ENCODE measurements at regions not wholly inside any gene's neighbourhood (a gene's known extent, or its start where the extent isn't known, plus 50 kb on each side); places are given as distances from the start of the nearest gene placed in this dataset.

DNA sequence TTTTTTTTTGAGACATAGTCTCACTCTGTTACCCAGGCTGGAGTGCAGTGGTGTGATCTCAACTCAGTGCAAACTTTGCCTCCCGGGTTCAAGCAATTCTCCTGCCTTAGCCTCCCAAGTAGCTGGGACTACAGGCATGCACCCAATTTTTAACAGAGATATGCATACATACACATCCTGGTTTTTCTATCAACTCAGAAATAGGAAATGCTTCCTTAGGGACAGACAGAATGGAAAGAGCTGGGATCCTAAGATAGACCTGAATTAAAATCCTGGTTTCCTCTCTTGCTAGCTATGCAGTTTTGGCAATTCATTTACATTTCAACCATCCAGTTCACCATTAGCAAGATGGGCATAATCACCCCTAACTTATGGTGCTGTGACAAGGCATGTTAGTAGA is 347.5 kb downstream of the GPAM start:
- intact Hi-C loops (cut with micrococcal nuclease): no loop called here
- Mint-ChIP-seq H3K36me3 (ENCODE audit: low read depth) (no peaks in the 10 kb centered on the region), H3K27me3 (ENCODE audit: insufficient read depth) (no peaks in the 10 kb centered on the region), H3K27ac (no peak overlapping the region), H3K4me3 (no peak overlapping the region), H3K9me3 (no peaks in the 10 kb centered on the region), H3K4me1 (ENCODE audit: low read depth) (no peaks in the 10 kb centered on the region)
- DNase-seq (ENCODE audit: low spot score): no peak

GRCh38 chr10:111836571-111836970 is 347.0 kb downstream of the GPAM start:
- Mint-ChIP-seq H3K9me3 (no peaks in the 10 kb centered on the region), H3K27ac (no peak overlapping the region), H3K36me3 (ENCODE audit: low read depth) (no peaks in the 10 kb centered on the region), H3K4me1 (ENCODE audit: low read depth) (no peaks in the 10 kb centered on the region), H3K27me3 (ENCODE audit: insufficient read depth) (no peaks in the 10 kb centered on the region), H3K4me3 (no peak overlapping the region)
- no peak for DNase-seq (ENCODE audit: low spot score)
- intact Hi-C loops (cut with micrococcal nuclease): no loop called here

DNA sequence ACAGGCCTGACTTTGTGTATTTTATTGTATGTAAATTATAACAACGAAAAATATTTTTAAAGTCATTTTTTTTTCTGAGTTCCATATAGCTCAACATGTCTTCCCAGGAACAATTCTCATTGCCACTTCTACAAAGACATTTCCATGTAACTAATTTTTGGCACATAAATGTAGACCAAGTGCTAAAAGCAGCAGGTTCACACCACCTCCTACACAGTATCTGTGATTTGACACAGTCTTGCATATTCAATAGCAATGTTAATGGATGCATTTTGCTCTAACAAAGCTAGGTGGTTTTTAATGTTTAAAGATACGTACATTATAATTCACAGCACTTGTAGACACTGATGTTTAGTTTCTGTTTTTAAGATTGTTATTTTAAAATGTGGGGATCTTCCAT is 346.5 kb downstream of the GPAM start:
- Mint-ChIP-seq H3K27ac (no peak overlapping the region), H3K4me1 (ENCODE audit: low read depth) (no peaks in the 10 kb centered on the region), H3K4me3 (no peak overlapping the region), H3K9me3 (no peaks in the 10 kb centered on the region), H3K36me3 (ENCODE audit: low read depth) (no peaks in the 10 kb centered on the region), H3K27me3 (ENCODE audit: insufficient read depth) (no peaks in the 10 kb centered on the region)
- intact Hi-C loops (cut with micrococcal nuclease): no loop called here
- DNase-seq (ENCODE audit: low spot score): no peak

DNA sequence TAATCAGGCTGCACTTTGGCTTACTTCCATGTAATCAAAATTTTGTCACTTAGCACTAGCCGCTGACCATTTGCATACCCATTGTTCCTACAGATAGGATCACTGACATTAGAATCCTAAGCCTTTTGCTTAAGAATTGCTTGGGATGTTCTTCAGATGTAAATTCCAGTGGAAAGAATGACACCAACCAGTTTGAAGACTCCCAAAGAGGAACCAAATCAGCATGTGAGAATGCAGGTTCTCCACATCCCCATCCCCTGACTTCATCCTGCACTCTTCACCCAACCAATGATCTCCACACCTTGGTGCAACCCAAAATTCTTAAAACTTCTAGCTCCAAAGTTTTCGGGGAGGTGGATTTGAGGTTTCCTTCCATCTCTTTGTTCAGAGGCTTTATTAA is 345.6 kb downstream of the GPAM start:
- no peak for DNase-seq (ENCODE audit: low spot score)
- no peaks in the 10 kb centered on the region for H3K36me3 Mint-ChIP-seq (ENCODE audit: low read depth)
- H3K4me1 Mint-ChIP-seq (ENCODE audit: low read depth): no peaks in the 10 kb centered on the region
- no peak overlapping the region for H3K4me3 Mint-ChIP-seq
- H3K9me3 Mint-ChIP-seq: no peaks in the 10 kb centered on the region
- H3K27me3 Mint-ChIP-seq (ENCODE audit: insufficient read depth): no peaks in the 10 kb centered on the region
- H3K27ac Mint-ChIP-seq: no peak overlapping the region
- intact Hi-C loops (cut with micrococcal nuclease): no loop called here

DNA sequence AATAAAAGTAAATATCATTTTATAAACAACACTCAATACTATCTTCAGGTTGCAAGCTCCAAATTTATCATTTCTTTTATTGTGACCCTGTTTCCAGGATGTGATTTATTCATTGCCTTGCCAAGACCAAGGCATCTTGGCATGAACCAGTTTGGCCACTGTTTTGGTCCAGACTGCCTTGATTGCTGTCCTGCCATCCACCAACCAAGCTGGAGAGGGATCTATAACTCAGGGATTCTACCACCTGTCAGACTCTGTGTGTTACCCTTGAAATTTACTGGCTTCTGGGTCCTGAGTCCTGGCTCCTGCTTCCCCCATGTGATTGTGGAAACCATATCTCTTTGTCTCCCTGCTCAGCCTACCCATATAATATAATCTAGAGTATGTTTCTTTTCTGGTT is 343.0 kb downstream of the GPAM start:
- Mint-ChIP-seq H3K36me3 (ENCODE audit: low read depth) (no peaks in the 10 kb centered on the region), H3K9me3 (no peaks in the 10 kb centered on the region), H3K4me1 (ENCODE audit: low read depth) (no peaks in the 10 kb centered on the region), H3K4me3 (no peak overlapping the region), H3K27ac (no peak overlapping the region), H3K27me3 (ENCODE audit: insufficient read depth) (no peaks in the 10 kb centered on the region)
- intact Hi-C loops (cut with micrococcal nuclease): no loop called here
- DNase-seq (ENCODE audit: low spot score): no peak

GRCh38 chr10:111852801-111853200 is 330.8 kb downstream of the GPAM start:
- intact Hi-C loops (cut with micrococcal nuclease): no loop called here
- DNase-seq (ENCODE audit: low spot score): no peak
- H3K36me3 Mint-ChIP-seq (ENCODE audit: low read depth): no peaks in the 10 kb centered on the region
- no peaks in the 10 kb centered on the region for H3K27me3 Mint-ChIP-seq (ENCODE audit: insufficient read depth)
- H3K4me3 Mint-ChIP-seq: no peak overlapping the region
- H3K27ac Mint-ChIP-seq: no peak overlapping the region
- H3K9me3 Mint-ChIP-seq: peaks cover 5% of the 10 kb centered on the region
- H3K4me1 Mint-ChIP-seq (ENCODE audit: low read depth): no peaks in the 10 kb centered on the region

DNA sequence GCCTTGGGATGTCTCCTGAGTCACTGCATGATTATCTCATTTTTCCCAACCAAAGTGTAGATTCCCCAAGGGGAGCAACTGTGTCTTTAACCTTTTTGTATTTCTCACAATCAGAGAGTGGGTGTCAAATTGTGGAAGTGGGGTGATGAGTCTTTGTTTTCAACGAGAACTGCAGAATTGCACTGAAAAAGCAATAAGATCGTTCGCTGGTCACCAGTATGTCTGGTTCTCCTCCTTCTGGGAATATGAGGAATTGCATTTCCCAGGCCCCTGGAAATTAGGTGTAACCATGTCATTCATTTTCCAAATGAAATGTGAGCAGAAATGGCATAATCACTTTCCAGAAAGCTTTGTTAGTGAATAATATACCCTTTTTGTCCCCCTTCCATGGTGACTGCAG is 326.9 kb downstream of the GPAM start:
- H3K36me3 Mint-ChIP-seq (ENCODE audit: low read depth): no peaks in the 10 kb centered on the region
- H3K4me1 Mint-ChIP-seq (ENCODE audit: low read depth): no peaks in the 10 kb centered on the region
- no peak overlapping the region for H3K4me3 Mint-ChIP-seq
- DNase-seq (ENCODE audit: low spot score): no peak
- intact Hi-C loops (cut with micrococcal nuclease): no loop called here
- no peak overlapping the region for H3K27ac Mint-ChIP-seq
- H3K27me3 Mint-ChIP-seq (ENCODE audit: insufficient read depth): no peaks in the 10 kb centered on the region
- H3K9me3 Mint-ChIP-seq: peaks cover 3% of the 10 kb centered on the region

DNA sequence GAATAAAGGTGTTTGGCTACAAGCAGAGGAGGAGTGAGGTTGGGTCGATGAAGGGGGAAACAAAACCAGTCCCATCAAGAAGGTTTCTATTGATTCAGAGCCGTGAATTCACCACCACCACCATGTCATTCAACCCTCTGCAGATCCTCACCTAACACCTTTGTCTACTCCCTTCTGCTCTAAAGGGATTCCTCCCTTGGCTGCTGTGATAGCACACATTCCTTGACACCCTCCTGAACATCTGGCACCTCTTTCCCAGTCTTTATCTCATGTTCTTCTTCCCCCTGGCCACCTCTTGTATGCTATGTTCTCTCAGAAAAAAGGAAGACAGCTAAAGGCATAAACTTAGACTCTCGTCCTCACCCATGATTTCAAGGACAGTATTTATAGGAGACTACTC is 318.0 kb downstream of the GPAM start:
- no peak overlapping the region for H3K4me3 Mint-ChIP-seq
- DNase-seq (ENCODE audit: low spot score): no peak
- H3K27ac Mint-ChIP-seq: no peak overlapping the region
- H3K9me3 Mint-ChIP-seq: no peaks in the 10 kb centered on the region
- no peaks in the 10 kb centered on the region for H3K4me1 Mint-ChIP-seq (ENCODE audit: low read depth)
- intact Hi-C loops (cut with micrococcal nuclease): no loop called here
- H3K36me3 Mint-ChIP-seq (ENCODE audit: low read depth): no peaks in the 10 kb centered on the region
- no peaks in the 10 kb centered on the region for H3K27me3 Mint-ChIP-seq (ENCODE audit: insufficient read depth)

- H3K4me3 Mint-ChIP-seq: no peak overlapping the region
- no peaks in the 10 kb centered on the region for H3K9me3 Mint-ChIP-seq
- no peak for DNase-seq (ENCODE audit: low spot score)
- H3K36me3 Mint-ChIP-seq (ENCODE audit: low read depth): no peaks in the 10 kb centered on the region
- no peak overlapping the region for H3K27ac Mint-ChIP-seq
- intact Hi-C loops (cut with micrococcal nuclease): no loop called here
- no peaks in the 10 kb centered on the region for H3K27me3 Mint-ChIP-seq (ENCODE audit: insufficient read depth)
- no peaks in the 10 kb centered on the region for H3K4me1 Mint-ChIP-seq (ENCODE audit: low read depth)
Measured at GRCh38 chr10:111871458-111871857, 312.1 kb downstream of the GPAM start.

DNA sequence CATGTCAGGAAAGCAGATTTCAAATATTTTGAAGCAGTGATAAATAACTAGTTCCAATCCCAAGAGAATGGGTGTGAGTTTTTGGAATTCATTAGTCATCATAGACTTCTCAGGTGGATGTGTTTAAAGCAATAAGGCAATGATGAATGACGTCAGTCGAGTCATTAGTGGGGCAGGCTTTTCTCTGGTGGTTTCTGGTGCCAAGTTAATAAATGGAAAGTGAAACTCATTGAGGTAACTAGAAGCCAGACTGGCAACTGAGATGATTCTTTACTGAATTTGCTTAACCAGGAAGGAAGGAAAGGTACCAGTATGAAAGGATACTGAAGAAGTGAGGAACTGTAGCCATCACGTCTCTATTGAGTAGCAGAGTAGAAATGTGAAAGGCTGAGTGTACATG is 311.0 kb downstream of the GPAM start:
- Mint-ChIP-seq H3K36me3 (ENCODE audit: low read depth) (no peaks in the 10 kb centered on the region), H3K4me3 (no peak overlapping the region), H3K27ac (no peak overlapping the region), H3K9me3 (no peaks in the 10 kb centered on the region), H3K4me1 (ENCODE audit: low read depth) (no peaks in the 10 kb centered on the region), H3K27me3 (ENCODE audit: insufficient read depth) (no peaks in the 10 kb centered on the region)
- DNase-seq (ENCODE audit: low spot score): no peak
- intact Hi-C loops (cut with micrococcal nuclease): no loop called here

- no peaks in the 10 kb centered on the region for H3K4me1 Mint-ChIP-seq (ENCODE audit: low read depth)
- intact Hi-C loops (cut with micrococcal nuclease): no loop called here
Measured at GRCh38 chr10:111873041-111873440, 310.5 kb downstream of the GPAM start.

DNA sequence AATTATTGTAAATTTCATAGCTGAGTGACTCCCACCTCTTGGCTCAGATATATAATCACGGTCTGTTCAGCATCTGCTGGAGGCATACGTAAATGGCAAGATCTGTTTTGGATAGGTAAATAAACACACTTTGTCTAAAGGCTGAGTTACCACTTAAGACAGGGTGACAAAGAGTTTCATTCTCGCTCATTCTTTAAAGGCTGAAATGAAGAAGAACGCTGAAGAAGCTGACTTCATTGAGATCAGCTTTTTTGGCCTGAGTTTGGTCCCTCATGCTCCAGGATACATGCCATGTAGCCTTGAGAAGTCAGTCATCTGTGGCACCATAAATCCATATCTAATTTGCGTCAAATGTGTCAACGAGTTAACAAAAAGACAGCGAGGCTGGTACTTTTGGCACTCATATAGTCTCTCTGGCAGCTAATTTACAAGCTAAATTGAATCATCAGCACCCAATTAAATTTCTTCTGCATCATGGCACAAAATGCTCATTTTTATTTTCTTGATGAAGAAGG is 309.9 kb downstream of the GPAM start:
- Mint-ChIP-seq H3K27ac (no peak overlapping the region), H3K9me3 (peaks cover 4% of the 10 kb centered on the region), H3K27me3 (ENCODE audit: insufficient read depth) (no peaks in the 10 kb centered on the region), H3K4me1 (ENCODE audit: low read depth) (no peaks in the 10 kb centered on the region), H3K36me3 (ENCODE audit: low read depth) (no peaks in the 10 kb centered on the region), H3K4me3 (no peak overlapping the region)
- intact Hi-C loops (cut with micrococcal nuclease): no loop called here
- no peak for DNase-seq (ENCODE audit: low spot score)

More at GRCh38 chr10:111873041-111873440, 310.5 kb downstream of the GPAM start:
- no peaks in the 10 kb centered on the region for H3K36me3 Mint-ChIP-seq (ENCODE audit: low read depth)
- peaks cover 3% of the 10 kb centered on the region for H3K9me3 Mint-ChIP-seq
- H3K27ac Mint-ChIP-seq: no peak overlapping the region
- no peaks in the 10 kb centered on the region for H3K27me3 Mint-ChIP-seq (ENCODE audit: insufficient read depth)
- H3K4me3 Mint-ChIP-seq: no peak overlapping the region
- no peak for DNase-seq (ENCODE audit: low spot score)

- H3K4me1 Mint-ChIP-seq (ENCODE audit: low read depth): no peaks in the 10 kb centered on the region
Measured at GRCh38 chr10:111874576-111874975, 309.0 kb downstream of the GPAM start.

DNA sequence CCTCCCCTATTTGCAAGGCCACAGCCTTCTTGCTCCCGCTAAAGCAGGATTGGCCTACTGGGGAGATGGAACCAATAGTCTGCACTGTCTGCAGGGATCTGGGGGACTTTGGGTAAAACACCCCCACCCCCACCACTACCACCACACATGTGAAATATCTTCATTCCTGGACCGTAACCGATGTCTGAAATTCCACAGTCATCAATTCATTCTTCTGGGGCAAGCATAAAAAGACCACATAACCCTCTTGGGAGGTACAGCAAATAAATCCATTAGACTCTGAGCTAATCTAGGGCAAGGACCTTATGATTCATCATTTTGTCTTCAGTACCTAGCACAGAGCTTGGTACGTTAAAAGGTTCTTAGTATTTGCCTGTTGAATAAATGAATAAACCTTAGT is 307.8 kb downstream of the GPAM start:
- intact Hi-C loops (cut with micrococcal nuclease): no loop called here
- no peaks in the 10 kb centered on the region for H3K27me3 Mint-ChIP-seq (ENCODE audit: insufficient read depth)
- no peak for DNase-seq (ENCODE audit: low spot score)

More at GRCh38 chr10:111874576-111874975, 309.0 kb downstream of the GPAM start:
- no peak for DNase-seq (ENCODE audit: low spot score)
- peaks cover 4% of the 10 kb centered on the region for H3K9me3 Mint-ChIP-seq
- intact Hi-C loops (cut with micrococcal nuclease): no loop called here
- no peak overlapping the region for H3K4me3 Mint-ChIP-seq
- H3K36me3 Mint-ChIP-seq (ENCODE audit: low read depth): no peaks in the 10 kb centered on the region
- no peaks in the 10 kb centered on the region for H3K27me3 Mint-ChIP-seq (ENCODE audit: insufficient read depth)
- no peak overlapping the region for H3K27ac Mint-ChIP-seq

More for the DNA sequence above, 307.8 kb downstream of the GPAM start:
- H3K36me3 Mint-ChIP-seq (ENCODE audit: low read depth): no peaks in the 10 kb centered on the region
- no peak overlapping the region for H3K27ac Mint-ChIP-seq
- H3K9me3 Mint-ChIP-seq: peaks cover 4% of the 10 kb centered on the region
- H3K4me1 Mint-ChIP-seq (ENCODE audit: low read depth): no peaks in the 10 kb centered on the region
- H3K4me3 Mint-ChIP-seq: no peak overlapping the region

Data from activated T-helper 1 cell treated with anti-CD3 and anti-CD28 coated beads, Interleukin-12 subunit alpha, Interleukin-12 subunit beta, Interleukin-2, Interleukin-4 antibody, amounts not matched to agents 30 ng/mL and 10 ng/mL and 1 ng/mL, durations not matched to agents 14 hours and 24 hours and 36 hours (primary cell).